ENCODE measurements at regions not wholly inside any gene's neighbourhood (a gene's known extent, or its start where the extent isn't known, plus 50 kb on each side); places are given as distances from the start of the nearest gene placed in this dataset.

DNA sequence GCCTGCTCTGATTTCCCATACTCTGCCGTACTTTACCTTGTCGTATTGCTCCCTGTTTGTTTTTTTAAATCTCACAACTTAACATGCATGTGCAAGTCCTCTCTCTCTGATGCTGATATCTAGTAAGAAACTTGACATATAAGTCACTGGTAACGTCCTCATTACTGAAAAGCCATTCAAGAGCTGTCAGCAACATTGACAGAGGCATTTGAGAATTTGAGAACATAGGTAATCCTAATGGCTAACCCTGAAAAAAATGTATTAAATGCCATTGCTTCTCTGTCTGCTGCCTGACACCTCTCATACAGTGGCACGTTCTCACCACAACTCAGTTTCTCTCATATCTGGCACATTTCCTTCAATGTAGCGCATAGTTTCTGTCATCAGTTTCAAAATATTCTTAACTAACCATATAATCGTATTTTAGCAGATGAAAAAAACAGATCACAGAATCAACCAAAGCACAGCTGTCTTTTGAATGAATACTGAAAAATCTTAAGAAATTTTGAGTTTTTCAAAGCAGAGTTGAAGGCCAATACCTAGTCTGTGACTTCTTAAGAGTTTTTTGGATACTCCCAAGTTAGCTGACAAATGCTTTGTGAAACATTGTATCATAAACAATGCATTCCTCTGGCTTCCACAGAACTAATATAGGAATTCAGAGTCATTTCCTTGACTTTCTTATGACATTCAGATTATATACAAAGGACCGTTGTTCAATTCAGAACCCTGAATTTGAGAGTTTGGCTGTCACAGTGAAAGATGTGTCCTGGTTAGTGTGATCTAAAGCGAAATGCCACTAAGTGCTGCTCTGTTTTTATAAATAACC, 996.4 kb downstream of the C4orf33 start:
- no peak for DNase-seq

DNA sequence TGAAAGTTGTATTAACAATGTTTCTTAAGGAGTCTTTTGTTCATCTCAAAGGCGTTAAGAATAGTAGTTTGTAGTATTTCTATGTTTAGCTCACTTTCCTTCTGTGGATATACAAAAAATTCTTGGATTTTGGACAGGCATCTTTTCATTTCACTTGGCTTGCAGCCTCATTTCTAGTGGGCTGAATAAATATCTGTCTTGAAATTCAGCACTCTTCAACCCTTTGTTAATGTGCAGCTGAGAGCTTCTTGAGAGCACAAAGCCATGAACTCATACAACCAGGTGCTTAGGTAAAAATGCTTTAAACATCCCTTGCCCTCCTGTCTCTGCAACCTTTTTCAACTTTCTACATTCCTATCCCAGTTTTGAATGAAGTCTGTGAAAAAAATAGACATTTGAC, 1003.2 kb downstream of the C4orf33 start:
- no peak for DNase-seq

DNA sequence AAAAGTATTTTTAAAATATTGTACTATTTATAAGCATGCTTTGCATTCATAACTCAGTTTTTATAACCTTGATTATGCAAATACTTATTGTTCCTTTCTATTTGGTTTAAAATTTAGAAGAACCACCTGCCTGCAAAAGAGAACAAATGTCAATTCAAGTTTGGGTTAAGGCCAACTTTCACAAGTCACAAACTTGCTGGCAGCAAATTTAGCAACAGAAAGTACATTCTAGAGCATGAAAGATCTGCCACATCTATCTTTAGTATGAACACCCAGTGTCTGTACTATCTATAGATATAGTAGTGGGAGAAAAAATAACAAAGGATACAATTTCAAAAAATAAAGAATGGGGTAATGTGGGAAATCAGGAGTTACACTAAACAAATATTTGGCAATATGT, 1014.2 kb downstream of the C4orf33 start:
- no peak for DNase-seq

DNA sequence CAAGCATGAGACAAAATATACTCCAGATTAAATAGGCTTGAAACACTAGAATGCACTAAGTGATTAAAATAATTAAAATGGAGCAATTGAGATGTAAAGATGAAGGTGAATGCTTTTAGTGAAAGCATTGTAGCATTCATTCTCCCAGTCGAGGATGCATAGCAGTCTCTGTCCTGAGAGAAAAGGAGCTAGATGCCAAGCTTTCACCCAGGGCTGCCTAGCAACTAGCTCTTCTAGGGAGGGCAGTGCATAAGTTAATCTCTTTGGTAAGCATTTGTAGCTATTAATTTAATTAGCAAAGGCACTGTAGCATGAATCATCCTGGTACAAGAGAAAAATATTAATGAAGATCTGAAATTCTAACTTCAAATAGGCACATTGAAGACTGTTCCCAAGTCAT, 1014.8 kb downstream of the C4orf33 start:
- DNase-seq: no peak

DNA sequence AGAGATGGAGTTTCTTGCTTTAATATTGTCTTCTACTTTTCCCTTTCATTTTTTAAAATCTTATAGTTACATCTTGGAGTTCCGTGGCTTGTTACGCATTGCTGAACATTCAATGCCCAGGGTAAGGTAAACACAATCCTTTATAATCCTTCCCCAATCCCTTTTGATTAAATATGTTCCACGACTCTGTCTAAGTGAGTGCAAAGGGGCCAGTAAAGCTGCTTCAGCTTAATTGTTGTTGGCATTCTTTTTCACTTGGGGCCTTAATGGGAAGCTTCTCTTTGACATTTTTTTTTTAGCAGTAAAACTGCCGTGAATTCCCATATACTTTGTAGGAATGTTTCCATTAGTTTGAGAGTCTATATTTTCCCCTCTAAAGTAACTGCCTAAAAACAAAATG, 1028.1 kb downstream of the C4orf33 start:
- no peak for DNase-seq

DNA sequence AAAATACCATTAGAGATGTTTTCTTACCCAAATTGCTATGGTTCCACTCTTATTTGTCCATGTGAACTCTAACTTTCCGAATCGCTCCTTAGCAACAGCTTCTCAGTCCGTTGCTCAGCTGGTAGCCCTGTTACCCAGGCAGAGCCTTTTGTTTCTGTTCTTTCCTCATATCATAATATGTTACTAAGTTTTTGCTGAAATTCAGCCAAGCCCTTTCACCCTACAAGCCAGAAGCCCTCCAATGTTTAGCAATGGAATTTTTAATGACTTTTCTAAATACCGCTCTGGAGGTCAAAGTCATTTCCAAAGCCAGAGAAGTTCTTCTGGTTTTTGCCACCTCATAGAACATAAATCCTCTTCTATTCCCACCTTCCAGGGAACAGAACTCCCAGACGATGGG, 1029.5 kb downstream of the C4orf33 start:
- no peak for DNase-seq

DNA sequence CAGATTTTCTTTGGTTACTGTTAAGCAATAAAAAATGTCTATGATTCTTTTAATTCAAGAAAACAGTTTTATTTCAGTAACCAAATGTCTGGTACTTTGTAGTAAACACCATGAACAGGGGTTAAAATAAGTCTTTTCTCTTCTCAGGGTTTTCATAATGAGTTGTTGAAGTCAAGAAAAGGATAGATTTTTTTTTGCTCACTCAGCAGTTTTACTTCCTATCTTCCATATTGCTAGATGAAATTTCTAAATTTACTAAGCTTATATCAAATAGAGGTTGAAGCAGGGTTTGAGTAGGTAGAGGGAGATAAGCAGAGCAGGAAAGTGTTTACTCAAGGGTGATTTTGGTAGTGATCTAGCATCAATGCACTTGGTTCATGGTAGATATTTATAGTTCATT, 1031.3 kb downstream of the C4orf33 start:
- DNase-seq: no peak

DNA sequence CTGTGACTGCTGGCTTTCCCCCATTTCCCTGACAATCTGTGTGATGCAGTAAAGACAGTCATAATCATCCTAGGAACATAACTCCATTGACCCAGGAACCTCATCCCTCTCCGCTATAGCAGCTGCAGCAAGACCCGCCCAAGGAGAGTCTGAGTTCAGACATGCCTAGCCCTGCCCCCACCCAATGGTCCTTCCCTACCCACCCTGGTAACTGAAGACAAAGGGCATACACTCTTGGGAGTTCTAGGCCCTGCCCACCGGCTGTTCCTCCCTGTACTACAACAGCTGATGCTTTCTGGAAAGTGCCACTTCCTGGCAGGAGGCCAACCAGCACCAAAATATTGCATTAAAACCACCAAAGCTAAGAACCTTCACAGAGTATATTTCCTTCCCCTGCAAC, 1035.6 kb downstream of the C4orf33 start:
- DNase-seq: no peak

DNA sequence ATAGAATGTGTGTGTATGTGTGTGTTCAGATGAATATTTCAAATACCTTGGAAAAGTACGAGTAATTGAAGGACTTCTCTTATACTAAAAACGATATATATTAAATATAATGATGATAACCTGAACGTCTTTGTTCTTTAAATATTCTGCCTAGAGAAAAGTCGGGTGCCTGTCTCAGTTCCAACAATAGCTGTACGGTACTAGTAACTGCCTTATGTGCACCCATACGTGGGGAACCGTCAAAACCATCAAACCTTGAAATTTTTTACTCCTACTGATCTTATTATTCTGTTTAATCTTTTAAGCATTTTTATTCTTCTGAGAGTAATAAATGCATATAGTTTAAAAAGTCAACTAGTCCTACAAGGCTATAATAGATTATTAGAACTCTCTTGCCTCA, 1045.7 kb downstream of the C4orf33 start:
- DNase-seq: no peak

DNA sequence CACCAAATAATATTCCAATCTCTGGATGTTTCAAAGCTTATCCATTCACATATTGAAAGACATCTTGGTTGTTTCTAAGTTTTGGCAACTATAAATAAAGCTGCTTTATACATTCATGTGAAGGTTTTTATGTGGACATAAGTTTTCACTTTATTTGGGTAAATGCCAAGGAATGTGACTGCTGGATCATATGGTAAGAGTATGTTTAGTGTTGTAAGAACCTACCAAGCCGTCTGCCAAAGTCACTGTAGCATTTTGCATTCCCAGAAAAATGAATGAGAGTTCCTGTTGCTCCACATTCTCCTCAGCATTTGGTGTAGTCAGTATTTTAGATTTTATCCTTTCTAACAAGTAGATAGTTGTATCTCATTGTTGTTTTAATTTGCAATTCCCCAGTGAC, 1047.7 kb downstream of the C4orf33 start:
- DNase-seq: no peak

DNA sequence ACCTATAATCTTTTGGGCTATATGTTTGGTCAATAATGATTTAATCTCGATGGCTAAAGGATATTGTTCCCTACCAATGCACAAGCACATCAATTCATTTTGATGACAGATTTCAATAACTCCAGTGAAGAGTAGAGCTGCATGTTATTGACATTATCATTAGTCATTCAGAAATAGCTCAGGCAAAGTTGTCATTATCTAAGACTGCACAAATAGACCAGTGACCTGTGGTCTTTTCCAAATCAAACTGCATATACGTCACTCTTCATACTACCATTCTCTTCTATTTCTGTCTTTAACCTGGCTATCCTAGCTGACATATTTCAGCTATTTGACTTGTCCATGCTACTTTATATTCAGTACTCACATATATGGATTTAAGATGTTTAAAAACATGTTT, 1050.8 kb downstream of the C4orf33 start:
- DNase-seq: no peak

DNA sequence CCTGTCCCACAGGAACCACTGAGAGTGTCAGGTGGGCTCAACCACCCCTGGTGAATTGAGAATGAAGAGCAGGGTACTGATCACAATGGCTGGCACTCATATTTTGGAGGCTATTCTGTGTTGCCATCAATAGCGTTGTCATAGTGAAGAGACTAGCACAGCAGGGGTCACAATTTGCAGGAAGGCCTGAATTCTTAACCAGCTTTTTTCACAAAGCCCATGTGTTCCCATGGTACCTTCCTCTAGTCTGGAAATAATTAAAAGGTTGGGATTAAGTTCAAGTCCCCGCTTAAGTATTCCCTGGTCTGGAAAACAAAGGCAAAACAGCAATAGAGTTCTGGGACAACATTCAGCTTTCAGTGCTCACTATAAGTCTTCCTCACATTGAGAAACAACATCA, 1051.7 kb downstream of the C4orf33 start:
- DNase-seq: no peak

DNA sequence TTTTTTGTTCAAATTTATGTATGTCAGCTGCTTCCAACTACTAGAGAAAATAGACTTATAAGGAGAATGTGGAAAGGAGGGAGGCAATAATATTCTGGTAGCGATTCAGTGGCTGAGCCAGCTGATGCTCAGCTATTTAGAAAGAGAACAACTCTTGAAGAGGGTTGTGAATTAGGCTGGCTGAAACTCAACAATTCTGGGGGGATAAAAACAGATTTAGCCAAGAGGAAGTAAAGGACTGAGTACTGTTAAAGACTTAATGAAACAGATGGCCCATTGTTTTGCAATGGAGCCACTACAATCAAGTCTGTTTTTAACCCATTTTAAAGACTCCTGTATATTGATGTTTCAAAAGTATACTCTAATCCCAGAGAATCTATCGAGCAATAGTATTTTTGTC, 1058.9 kb downstream of the C4orf33 start:
- no peak for DNase-seq

DNA sequence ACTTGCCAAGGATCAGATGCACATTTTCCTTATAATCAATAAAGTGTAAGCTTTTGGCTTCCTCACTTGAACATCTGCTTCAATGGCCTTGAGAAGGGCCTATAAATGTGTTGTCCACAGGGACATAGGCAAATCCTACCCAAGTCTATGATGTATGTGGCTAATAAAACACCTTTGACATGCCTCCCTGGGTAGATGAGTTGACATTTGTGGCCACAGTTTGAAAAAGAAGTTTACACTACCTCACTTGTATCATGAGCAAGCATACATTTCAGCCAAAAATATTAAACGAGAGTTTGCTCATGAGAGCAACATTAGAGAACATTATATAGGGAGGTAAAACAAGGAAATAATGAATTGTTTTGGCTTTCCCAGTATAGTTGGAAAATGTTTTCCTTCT, 1067.7 kb downstream of the C4orf33 start:
- no peak for DNase-seq

DNA sequence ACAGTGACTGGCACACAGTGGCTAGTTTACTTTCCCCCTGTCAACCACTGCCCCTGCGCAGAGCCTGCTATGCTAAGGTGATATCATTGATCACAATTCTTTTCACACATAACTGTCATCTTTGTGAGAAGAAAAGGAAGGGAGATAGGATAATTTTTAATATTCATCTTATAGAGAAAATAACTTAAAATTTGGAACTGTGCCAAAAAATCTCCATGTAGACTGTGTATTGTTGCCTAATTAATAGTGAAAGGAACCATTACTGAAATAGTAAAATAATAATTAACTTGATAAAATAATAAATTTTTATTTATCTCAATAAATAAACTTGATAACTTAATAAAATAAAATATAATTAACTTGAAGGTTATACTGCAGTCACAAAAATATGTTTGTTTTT, 1069.4 kb downstream of the C4orf33 start:
- DNase-seq: no peak

DNA sequence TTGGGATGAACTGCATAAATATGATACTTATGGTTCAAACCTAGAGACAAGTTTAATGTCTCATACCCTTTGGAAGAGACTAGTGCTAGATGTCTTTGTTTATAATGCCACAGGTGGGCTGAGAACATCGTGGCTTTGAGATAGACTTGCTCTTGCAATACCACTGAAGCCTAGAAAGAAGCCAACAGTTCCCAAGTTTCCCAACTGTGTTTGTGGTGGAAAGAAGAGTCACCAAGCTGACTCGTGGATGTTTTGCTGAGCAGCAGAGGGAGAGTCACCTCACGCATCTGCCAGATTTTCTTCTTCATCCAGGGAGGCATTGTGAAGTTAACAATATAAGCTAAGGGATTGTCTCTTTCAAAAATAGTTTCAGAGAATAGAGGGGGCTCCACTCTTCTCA, 1076.2 kb downstream of the C4orf33 start:
- DNase-seq: no peak

DNA sequence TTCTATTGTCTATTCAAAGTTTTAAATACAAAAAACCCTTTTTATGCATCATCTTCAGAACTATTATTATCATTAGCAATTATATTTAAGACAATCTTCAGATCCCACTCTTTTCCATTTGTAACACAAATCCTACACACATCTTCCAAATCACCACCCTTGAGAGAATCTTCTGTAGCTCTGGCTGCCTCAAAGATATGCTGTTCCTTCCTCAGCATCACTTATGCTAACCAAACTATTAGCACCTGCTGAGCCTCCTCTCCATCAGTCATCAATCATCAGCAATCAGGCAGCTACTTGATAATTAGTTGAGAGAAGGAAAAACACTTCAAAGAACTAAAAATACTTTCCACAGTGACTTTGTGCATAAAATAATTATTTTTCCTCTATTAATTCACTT, 1082.2 kb downstream of the C4orf33 start:
- no peak for DNase-seq

DNA sequence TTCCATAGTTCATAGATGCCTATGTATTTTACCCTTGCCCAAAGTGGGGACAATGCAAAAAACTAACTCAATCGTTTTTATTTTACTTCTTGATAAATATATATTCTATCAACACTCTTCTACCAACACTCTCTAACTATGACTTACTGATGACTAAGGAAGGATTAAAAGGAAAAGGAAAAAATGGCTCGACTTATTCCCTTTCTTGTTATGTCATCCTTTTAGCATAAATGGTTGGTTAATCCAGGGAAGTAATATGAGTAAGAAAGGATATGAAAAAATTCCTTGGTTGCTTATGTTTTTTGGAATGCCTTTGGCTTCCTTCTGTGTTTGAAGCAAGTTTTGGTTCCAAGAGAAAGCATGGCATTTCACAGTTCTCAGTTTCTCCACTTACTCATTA, 1087.1 kb downstream of the C4orf33 start:
- no peak for DNase-seq

DNA sequence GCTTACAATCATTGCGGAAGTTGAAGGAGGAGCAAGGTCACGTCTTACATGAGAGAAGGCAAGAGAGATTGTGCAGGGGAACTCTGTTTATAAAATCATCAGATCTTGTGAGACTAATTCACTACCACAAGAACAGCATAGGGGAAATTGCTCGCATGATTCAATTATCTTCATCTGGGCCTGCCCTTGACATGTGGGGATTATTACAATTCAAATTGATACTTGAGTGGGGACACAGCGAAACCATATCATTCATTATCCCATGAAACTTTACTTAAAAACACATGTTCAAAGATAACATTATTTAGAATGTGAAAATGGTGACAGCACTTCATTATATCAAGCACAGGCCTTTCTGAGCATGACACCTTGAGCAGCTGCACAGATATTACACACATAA, 1087.8 kb downstream of the C4orf33 start:
- DNase-seq: no peak

DNA sequence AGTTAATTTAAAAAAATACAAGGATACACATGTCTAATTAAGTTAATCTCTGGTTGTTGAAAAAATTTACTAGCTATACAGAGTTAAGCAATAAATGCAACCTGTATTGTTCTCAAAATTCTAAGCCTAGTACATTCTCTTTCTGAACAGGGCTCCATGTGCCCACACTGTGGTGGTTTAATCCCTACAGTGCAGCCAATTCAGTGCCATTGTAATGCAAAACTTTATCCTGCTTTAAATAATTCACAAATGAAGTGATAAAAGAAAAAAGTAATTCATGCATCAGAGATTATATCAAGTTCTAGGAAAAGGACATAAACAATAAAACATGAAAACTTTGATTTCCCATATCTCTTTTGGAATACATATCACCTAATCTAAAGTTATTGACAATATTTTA, 1089.2 kb downstream of the C4orf33 start:
- DNase-seq: no peak

DNA sequence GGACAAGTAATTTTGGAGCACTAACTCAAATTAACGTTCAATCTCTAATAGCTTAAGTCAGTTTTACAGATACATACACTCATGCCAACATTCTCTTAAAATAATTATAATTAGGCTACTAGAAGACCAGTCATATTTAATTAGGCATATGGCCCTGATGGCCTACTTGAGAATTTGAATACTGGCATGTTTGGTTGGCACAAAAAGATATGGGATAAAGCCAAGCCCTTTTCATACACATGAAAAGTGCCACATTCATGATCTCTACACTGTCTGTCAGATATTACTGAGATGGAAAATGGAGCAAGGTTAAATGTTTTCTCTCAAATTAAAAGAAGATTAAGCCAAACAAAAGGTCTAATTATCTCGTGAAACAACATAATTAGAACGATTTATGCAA, 1091.0 kb downstream of the C4orf33 start:
- no peak for DNase-seq

DNA sequence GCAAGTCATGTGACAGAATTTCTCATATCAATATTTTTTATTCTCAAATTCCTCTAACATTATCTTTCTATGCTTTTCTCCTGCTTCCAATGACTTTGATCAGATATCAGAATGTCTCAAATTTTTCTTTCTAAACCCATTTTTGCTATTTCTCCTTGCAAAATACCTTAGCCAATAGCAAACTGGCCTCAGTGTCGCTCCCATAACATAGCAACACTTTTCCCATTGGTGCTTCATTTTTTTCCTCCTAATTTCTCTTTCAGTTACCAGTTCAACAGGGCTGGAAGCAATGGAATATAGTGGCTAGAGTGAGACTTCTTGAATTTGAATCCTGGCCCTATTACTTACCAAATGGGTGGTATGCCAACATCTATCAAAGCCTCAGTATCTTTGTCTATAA, 1091.6 kb downstream of the C4orf33 start:
- DNase-seq: no peak

DNA sequence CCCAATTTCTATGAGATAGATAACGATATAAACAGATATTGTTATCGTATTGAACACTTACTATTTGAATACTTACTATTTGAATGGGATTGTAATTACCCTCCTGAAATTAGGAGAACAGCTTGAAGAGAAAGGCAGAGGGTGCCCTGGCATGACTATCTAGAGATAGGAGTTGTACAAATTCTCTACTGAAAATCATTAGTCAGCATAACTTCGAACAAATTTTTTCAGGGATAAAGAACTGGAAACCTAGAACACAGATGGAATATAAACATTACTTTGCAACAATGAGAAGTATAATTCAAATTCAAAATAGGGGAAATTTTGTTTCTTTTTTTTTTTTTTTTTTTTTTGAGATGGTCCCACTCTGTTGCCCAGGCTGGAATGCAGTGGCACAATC, 1096.8 kb downstream of the C4orf33 start:
- no peak for DNase-seq

DNA sequence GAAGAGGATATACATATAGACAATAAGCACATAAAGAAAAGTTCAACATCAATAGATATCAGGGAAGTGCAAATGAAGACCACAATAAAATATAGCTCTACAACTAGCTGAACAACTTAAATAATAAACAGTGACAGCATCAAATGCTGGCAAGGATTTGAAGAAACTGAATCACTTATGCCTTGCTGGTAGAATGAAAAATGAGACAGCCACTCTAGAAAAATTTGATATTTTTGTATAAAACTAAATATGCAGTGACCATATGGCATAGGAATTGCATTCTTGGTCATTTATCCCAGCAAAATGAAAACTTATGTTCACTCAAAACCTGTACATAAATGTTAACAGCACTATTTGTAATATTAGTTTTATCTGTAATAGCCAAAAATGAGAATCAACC, 1102.0 kb downstream of the C4orf33 start:
- DNase-seq: no peak

DNA sequence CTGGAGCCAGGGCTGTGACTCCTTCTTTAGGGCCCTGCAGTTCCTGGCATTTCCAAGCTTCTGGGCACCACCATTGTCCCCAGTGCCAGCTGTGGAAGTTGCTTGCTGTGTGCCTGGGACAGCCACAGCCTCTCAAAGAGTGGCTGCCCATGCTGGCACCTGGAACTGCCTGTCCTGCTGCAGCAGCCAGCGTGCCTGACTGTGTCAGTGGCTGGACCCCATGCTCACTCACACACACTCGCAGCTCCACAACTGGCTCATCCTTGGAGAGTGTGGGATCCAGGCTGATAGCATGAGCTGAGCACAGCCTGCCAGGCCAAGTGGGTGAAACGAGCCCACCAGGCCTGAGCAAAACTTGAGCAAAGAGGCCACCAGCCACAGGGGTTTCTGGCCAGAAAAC, 1107.6 kb downstream of the C4orf33 start:
- no peak for DNase-seq

DNA sequence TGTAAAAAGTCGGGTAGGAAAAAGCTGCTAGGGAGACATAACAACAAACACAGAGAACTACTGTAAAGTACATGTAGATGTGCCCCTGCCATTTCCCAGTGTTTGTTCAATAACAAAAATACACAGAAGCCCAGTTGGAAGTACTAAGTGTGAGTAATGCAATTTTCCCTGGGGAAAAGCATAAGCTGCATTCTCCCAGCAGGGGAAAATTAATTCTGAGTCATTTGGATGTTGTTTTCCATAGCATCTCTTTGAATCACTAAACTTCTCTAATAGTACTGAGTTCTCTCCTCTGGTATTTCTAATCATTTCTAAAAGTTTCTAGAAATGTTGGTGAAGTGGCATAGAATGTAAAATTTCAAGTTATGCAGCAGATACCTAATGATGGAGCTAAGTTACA, 1114.9 kb downstream of the C4orf33 start:
- DNase-seq: no peak

Data from activated T-cell treated with anti-CD3 and anti-CD28 coated beads, Interleukin-2, amount 50 U/mL, for 48 hours (primary cell).